GM04504 (cell line): ENCODE measurements at regions not wholly inside any gene's neighbourhood (a gene's known extent, or its start where the extent isn't known, plus 50 kb on each side); places are given as distances from the start of the nearest gene placed in this dataset.
"Not testable (repeated sequence)": the region's sequence is repeated elsewhere in the genome, so short reads cannot be mapped to it uniquely, and the experiment has no call there.

Source experiments
- DNase-seq: peaks from one replicate; pipeline ENCODE4 v3.0.0-alpha.2; 2012; ENCODE audit warnings: low read depth

DNA sequence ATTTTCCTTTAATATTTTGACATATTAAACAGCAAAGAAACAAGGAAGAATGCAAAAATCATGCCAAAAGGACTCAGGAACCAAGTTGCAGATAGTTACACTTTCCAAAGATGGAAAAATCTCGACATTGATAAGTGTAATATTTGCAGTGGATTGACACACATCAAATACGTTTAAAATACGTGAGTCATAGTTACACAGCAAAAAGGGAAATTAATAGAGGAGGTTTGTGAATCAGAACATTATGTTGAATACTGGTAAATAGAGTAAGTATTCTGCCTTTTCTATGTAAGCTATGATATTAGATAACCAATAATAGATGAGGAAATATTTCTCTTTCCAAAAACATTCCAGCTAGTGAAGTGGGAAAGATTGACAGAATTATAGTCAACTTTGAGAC lies 1761.3 kb upstream of the IGFBP7 start:
- DNase-seq = no peak

DNA sequence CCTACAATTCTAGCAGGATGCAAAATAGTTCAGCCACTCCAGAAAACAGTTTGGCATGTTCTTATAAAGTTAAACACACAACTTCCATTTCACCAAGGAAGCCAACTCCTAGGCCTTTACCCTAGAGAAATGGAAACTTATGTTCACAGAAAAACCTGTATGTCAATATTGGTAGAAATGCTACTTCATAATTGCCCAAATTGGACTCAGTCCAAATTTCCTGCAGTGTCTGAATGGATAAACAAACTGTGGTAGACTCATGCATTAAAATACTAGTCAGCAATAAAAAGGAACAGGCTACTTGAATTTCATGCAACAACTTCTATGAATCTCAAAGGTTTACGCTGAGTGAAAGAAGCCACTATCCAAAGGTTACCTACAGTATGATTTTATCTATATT lies 1738.8 kb upstream of the IGFBP7 start:
- no peak for DNase-seq

DNA sequence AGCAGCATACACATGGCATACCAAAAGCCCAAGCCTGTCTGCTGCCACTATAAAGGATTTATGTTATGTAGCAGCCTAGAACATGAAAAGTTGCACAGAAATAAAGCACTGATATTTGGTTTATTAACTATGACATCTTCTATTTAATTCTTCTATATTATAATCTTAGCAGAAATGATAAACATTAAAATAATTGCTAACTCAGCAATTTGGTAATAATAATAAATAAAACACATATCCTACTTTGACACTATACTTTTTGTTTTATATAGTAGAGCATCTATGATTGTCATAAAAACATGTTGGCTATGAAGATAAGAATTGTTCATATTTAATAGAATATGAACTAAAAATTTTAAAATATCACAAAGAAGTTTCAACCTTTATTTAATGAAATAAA lies 1733.3 kb upstream of the IGFBP7 start:
- no peak for DNase-seq

DNA sequence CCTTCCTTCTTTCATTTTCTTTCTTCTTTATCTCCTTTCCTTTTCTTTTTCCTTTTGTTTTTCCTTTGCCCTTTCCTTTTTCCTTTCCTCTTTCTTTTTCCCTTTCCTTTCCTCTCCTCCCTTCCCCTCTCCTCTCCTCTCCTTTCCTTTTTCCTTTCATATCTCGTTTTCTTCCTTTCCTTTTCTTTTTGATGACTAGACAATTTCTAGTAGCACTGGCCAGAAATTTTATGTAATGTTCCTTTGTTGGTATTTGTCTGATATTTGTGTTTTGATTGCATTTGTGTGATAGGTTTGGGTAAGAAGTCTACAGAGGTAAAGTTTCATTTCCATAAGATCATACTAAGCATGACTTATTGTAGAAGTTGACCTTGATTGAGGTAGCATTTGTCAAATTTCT lies 1722.9 kb upstream of the IGFBP7 start:
- no peak for DNase-seq

DNA sequence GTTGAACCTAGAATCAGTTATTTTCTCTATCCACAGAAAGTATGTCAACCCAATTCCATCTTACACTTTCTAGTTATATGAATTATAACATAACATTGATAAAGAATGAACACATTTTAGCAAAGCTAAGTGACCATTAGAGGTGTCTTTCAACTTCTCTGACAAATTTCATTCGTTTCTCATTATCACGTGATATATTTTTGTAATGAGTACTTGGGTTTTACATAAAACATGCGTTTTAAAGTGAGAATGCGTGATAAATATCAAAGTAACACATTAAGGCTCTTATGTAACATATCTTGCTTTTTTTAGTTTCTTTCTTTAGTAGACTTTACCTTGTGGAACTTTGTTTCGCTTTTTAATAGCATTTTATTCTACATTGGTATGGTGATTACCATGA lies 1715.1 kb upstream of the IGFBP7 start:
- DNase-seq = no peak

DNA sequence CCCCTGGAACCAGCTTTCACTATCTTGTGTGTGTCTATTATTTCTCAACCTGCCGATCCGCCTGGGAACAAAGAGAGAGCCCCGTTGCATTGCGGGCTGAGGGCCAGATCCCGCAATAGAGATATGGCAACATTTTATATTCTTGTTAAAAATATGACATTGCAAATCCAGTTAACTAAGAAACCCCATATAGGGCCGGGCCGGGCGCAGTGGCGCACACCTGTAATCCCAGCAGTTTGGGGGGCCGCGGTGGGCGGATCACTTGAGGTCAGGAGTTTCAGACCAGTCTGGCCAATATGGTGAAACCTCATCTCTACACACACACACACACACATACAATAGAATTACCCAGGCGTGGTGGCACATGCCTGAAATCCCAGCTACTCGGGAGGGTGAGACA lies 1708.4 kb upstream of the IGFBP7 start:
- DNase-seq = not testable (repeated sequence)

DNA sequence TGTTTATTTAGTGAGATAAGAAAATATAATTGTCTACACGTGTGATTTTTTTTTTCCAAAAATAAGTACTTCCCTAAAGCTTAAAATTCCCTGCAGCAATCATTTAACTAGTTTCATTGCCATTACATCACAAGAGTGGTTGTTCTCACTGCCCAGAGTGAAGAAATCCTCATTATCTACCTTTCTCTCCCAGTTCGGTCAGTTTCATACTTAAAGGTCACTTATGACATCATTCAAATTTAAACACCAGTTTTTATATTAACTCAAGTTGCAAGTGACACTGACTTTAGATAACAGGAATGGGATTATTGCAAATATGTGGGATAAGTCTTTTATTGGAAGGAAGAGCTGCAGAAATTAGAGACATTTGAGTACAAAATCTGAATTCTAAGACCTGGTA lies 1699.8 kb upstream of the IGFBP7 start:
- no peak for DNase-seq

DNA sequence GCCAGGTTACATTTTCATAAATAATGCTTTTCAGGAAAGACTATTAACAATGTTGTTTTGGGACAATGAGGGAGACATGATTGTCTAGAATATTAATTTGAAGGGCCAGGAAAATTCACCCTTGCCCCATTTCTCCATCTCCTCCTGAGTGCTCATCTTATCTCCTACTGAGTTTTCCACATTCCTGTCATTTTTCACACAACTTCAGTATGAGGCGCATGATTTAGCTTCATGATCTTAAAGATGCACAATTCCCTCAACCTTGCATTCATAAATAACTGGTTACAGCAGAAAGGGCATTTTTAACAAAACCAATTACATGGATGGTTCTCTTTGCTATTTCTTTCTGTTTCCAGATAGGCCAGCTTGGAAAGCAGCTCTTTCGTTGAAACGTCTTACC lies 1699.2 kb upstream of the IGFBP7 start:
- no peak for DNase-seq

DNA sequence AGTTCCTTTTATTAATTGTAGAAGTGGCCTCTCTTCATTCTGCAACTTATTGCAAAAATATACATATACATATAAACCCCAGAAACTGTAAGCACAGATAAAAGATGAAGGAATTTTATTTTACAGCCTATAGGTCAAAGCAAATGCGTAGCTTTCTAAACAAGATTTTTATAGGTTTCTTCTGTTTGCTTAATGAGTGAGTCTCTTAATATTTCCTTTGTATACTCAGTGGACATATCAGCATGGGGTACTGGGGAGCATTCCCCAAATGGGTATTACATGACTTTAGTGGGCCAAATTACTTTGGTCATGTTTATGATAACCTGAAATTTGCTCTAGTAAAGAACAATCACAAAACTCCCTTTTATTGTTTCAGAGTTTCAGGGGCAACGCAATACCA lies 1698.6 kb upstream of the IGFBP7 start:
- no peak for DNase-seq

DNA sequence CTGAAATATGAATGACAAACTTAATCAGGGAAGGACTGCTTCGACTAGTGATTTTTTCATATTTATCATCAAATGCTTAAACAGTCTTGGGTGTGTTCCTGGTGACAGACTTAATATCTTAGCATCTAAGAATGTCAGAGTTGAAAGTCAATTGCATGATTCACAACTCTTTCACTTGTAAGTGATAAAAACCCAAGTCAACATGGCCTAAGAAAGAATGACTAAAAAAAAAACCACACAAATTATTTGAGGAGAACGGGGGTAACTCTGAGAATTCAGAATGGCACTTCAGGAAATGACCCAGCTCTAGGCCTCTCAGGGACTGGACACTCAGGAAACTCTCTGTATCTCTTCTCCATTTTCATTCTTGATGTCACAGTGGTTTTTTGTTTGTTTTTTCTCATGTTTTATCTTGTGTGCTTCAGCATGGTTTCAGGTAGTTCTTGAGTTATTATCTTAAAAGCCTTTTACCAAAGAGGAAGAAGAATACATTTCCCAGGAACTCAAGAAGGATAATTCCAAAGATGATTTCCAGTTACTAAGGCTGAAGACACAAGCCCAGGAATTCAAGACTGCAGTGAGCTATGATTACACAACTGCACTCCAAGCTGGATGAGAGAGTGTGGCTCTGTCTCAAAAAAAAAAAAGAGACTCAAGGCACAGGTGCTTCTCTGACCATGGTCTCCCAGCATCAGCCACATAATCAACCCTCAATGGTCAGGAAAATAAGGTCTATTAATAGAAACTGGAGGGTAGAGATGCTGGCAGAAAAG lies 1697.8 kb upstream of the IGFBP7 start:
- no peak for DNase-seq

DNA sequence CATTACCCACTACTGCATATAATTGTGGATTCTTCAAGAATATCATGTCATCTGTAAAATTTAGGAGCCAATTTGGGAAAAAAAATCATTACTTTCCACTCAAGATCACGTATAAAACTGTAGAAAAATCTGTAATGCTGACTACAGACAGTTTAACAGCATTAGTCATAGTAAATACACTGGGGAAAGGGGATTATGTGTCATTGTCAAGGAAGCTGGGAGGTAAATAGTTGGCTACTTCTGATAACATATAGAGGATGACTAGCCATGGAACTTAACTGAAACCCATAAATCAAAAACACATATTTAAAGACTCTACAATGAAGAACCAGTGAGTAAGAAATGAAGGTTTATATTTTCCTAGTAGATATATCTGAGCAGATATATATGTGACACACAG lies 1666.4 kb upstream of the IGFBP7 start:
- DNase-seq = peak; percentile 1

DNA sequence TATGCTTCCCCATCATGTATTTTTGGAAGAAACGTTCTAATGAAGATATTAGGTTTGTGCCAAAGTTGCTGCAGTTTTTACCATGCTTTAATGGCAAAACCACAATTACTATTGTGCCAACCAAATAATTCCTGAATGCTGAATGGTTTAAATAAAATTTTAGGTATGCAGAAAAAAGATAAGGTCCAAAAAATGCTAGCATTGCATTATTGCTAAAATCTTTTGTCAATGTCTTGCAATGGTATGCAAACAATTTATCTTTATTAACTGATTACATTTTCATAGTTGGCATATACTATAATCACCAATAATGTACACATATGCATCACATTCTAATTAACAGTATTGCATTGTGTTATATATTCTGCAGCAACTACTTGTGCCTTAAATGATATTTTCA lies 1657.4 kb upstream of the IGFBP7 start:
- DNase-seq = no peak

DNA sequence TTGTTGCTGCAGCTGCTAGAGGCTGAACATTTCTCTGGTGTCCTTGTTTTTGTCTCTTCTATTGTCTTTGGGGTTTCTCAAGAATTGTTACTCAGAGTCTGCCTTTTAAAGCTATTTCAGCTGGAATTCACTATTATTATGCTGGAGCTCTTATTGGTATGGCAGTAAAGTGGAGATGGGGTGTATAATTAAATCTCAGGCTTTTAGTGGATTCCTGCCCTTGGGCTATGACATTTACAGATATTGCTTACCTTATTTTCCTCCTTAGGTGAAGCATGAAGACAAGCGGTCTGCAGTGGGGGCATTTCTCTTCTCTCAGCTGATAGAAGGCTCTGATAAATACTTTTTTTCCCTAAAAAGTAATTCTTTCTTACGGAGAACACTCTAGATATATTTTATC lies 1656.6 kb upstream of the IGFBP7 start:
- no peak for DNase-seq

DNA sequence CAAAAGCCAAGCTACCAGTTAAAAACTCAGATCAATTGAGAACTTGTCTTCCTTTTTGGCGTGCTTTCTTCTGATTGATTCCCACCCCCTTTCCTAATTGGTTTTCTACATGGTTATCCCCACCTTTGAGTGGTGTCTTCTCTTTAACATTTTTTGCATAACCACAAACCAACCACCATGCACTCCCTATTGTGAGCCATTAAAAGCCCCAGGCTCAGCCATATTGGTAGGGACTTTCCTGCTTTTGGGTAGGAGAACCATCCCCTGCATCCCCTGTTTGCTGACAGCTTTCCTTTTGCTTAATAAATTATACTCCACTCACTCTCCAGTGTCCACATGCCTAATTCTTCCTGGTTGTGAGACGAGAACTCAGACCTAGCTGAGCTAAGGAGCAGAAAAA lies 1651.4 kb upstream of the IGFBP7 start:
- DNase-seq = no peak

DNA sequence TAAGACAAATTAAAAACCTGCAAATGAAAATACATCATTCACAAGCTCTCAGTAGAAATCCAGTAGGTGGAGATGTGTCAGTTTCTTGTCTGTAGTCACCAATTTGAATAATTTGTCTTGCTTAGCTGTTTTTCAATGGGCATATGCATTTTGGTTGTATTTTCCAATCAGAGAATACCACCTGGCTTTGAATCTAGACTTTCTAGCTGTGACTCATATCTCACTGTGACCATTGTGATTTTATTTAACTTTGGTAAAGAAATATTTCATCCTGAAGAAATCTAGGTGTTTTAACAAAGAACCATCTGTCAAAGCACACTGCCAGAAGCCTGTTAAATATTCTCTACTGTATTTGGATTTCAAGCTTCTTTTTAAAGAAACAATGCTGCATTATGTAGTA lies 1650.6 kb upstream of the IGFBP7 start:
- no peak for DNase-seq

DNA sequence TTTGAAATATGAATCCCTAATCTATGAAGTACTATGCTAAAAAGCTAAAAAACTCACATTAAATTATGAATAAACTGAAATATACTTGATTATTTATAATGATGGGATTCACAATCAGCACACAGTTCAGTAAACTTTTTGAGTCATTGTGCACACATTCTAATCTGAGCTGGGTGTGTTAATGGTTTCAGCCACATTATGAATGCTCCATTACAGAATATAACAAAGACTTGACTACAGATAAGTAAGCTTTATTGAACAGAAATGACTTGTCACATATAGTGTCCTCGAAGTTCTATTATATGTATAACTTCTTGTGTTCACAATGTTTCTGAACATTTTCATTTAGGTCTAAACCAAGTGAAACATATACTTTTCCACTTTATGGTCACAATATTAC lies 1649.9 kb upstream of the IGFBP7 start:
- DNase-seq = no peak

DNA sequence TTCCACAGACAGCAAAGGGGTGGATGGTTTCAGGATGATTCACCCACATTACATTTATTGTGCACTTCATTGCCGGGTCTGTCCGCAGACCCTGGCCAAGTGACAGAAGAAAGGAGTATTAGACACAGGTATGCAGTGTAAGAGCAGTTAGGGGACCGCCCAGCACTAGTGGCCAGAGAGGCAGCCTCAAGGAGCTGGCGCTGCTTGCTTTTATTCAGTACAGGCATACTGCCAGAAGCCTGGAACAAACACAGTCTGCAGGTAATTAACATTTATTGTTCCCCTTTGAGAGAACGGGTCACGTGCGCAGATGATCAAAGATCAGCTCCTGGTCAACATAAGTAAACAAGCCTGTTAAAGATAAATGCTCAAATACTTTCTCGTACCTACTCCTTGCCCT lies 1639.0 kb upstream of the IGFBP7 start:
- no peak for DNase-seq

DNA sequence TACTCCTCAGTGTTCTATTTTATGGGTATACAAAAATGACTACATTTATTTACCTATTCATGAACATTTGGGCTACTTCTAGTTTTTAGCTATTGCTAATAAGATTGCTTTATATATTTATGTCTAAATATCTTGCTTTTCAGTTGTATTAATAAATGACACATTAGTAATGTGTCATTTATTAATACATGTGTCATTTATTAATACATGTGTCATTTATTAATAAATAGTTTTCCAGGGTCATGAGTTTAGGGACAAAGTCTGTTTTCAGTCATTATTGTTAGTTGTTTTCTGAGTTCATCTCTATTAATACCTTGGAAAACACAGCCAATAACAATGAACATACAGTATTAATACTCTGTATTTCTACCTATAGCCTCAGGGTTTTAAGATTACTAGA lies 1630.7 kb upstream of the IGFBP7 start:
- no peak for DNase-seq

DNA sequence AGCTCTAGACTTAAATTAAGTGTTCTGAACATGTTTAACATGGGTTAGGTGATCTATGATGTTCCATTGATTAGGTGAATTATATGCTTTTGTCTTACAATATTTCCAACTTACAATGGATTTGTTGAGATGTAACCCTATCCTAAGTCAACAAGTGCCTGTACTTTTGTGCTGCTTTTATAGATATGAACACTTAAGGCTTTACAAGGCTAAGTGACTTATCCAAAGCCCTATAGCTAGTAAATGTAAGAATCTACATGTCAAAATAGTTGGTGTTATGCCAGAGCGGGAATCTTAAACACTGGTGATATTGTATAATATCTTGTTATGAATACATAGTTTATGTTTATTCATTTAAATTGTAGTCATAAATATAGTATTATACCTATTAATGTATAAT lies 1629.1 kb upstream of the IGFBP7 start:
- DNase-seq = no peak

DNA sequence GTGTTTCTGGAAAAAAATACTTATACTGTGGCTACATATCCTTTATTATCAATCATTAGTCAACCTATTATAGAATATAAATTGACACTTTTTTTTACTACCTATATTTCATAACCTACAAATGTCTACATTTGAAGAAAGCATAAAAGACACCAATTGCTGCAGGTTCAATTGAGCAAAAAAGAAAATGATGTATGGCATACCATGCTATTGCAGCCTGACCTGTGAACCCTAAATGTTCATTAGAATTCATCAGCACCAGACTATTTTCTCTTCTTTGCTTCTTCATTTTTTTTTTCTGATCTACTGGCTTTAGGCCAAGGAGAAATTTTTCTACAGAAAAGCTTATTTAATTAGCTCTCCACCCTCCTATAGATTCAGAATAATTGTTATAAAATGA lies 1628.2 kb upstream of the IGFBP7 start:
- DNase-seq = no peak

DNA sequence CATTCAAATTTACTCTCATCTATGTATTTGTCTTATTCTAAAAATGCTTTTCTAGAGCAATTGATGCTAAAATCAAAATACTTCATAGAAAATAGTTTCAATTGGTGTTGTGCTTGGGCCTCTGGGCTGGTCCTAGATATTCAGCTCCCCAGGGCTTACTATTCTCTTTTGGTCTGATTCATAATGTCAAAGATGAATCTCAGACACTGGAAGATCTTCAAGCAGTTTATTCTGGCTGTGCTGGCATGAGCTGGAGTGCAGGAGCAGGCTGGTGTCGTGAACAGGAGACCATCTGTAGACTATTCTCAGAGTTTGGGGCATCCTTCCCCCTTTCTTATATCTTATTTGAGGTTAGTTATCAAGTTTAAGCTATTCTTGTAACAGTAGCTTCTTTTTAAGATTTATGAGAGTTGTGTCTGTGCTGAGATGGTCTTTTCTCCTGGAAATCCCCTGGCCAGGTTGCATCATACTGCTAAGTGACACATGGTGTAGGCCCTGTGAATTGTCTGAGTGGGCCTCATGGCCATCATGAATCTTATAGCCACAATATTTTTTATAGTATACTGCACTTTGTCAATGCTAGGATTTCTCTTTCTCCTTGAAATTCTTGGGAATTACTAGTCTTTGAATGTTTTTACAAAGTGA lies 1624.0 kb upstream of the IGFBP7 start:
- DNase-seq = no peak

DNA sequence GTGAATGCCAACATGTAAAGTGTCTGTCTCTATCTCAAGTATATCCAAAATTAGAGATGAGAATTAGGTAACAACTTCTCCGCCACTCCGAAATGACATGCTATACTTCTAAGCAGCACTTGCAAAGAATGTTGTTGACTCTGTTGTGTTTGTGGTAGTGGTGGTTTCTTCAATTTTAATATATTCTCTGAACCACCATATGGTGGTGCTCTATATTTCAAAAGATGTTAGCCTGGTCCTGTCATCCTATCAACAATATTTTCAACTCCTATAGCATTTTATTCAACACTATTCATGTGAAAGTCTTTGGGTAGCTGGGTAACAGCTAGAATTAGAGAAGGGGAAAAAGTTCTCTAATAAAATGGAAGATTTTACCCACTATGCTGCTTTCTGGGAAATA lies 1622.8 kb upstream of the IGFBP7 start:
- no peak for DNase-seq

DNA sequence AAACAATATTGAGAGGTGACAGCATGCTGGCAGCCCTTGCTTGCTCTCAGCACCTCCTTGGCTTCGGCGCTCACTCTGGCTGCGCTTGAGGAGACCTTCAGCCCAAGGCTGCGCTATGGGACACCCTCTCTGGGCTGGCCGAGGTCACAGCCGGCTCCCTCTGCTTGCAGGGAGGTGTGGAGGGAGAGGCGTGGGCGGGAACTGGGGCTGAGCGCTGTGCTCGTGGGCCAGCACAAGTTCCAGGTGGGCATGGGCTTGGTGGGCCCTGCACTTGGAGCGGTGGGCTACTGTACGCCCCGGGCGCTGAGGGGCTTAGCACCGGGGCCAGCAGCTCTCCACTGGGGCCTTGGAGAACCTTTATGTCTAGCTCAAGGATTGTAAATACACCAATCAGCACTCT lies 1613.8 kb upstream of the IGFBP7 start:
- no peak for DNase-seq

DNA sequence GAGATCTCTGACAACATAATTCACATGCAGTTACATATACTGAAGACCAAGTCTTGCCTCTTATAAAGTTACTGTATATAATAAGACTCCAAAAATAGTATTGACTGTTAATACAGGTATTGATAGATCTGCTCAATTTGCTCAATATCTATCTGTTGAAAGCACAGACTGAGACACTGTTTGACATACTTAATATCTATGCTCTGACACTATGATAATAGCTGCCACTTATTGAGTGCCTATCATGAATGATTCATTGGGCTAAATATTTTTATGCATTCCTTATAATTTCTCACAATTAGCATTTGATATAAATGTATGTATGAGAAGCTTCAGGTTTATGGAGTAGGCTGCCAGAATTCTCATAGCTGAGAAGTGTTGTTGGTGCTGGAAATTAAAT lies 1600.9 kb upstream of the IGFBP7 start:
- no peak for DNase-seq
